ENCODE measurements at regions not wholly inside any gene's neighbourhood (a gene's known extent, or its start where the extent isn't known, plus 50 kb on each side); places are given as distances from the start of the nearest gene placed in this dataset.

GRCh38 chr14:96737881-96738280, 59.3 kb upstream of the VRK1 start:
- TF ChIP-seq, protein P1, sequence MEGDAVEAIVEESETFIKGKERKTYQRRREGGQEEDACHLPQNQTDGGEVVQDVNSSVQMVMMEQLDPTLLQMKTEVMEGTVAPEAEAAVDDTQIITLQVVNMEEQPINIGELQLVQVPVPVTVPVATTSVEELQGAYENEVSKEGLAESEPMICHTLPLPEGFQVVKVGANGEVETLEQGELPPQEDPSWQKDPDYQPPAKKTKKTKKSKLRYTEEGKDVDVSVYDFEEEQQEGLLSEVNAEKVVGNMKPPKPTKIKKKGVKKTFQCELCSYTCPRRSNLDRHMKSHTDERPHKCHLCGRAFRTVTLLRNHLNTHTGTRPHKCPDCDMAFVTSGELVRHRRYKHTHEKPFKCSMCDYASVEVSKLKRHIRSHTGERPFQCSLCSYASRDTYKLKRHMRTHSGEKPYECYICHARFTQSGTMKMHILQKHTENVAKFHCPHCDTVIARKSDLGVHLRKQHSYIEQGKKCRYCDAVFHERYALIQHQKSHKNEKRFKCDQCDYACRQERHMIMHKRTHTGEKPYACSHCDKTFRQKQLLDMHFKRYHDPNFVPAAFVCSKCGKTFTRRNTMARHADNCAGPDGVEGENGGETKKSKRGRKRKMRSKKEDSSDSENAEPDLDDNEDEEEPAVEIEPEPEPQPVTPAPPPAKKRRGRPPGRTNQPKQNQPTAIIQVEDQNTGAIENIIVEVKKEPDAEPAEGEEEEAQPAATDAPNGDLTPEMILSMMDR (IDR thresholded peaks at IDR 0.05; ENCODE audit: low read length) = no peak
- TF ChIP-seq EZH2 (IDR thresholded peaks at IDR 0.05; ENCODE audit: borderline replicate concordance, low read length) = no peak
